AG10803 (cell line): ENCODE measurements at regions not wholly inside any gene's neighbourhood (a gene's known extent, or its start where the extent isn't known, plus 50 kb on each side); places are given as distances from the start of the nearest gene placed in this dataset.
"Not testable (repeated sequence)": the region's sequence is repeated elsewhere in the genome, so short reads cannot be mapped to it uniquely, and the experiment has no call there.

Experiments
- DNase-seq: peaks from one replicate; pipeline ENCODE4 v3.0.0; 2010; ENCODE audit warnings: low read depth
- H3K4me3 ChIP-seq: 2 replicates; pipeline ENCODE4 v1.5.1; 2011; ENCODE audit warnings: mild to moderate bottlenecking, low read length, control low read depth
- CTCF ChIP-seq: conservative IDR thresholded peaks from 2 replicates; pipeline ENCODE4 v1.5.1; 2011; ENCODE audit warnings: mild to moderate bottlenecking, low read length, control low read depth, inconsistent platforms

GRCh38 chr2:82959727-82960126 lies 1499.4 kb downstream of the SUCLG1 start:
- TF ChIP-seq CTCF, result no peak
- no peak overlapping the region for H3K4me3 ChIP-seq
- DNase-seq, result no peak

- no peak for TF ChIP-seq CTCF
- no peak for DNase-seq
- no peak overlapping the region for H3K4me3 ChIP-seq
Observed at GRCh38 chr2:82954868-82955267, 1504.2 kb downstream of the SUCLG1 start.

GRCh38 chr2:82939211-82939610 lies 1519.9 kb downstream of the SUCLG1 start:
- no peak for TF ChIP-seq CTCF
- DNase-seq, result no peak
- H3K4me3 ChIP-seq, result no peak overlapping the region

GRCh38 chr2:82938321-82938845 lies 1520.7 kb downstream of the SUCLG1 start:
- not testable (repeated sequence) for DNase-seq, H3K4me3 ChIP-seq

GRCh38 chr2:82913566-82913965 lies 1545.5 kb downstream of the SUCLG1 start:
- no peak for TF ChIP-seq CTCF
- no peak overlapping the region for H3K4me3 ChIP-seq
- no peak for DNase-seq

- H3K4me3 ChIP-seq, result no peak overlapping the region
- no peak for TF ChIP-seq CTCF
- no peak for DNase-seq
Observed at GRCh38 chr2:82896117-82896516, 1563.0 kb downstream of the SUCLG1 start.

GRCh38 chr2:82893190-82893589 lies 1565.9 kb downstream of the SUCLG1 start:
- no peak for TF ChIP-seq CTCF
- DNase-seq, result no peak
- H3K4me3 ChIP-seq, result no peak overlapping the region

GRCh38 chr2:82879803-82880202 lies 1579.3 kb downstream of the SUCLG1 start:
- no peak overlapping the region for H3K4me3 ChIP-seq
- no peak for TF ChIP-seq CTCF
- DNase-seq, result no peak
